PC-9 (cell line): ENCODE measurements at regions not wholly inside any gene's neighbourhood (a gene's known extent, or its start where the extent isn't known, plus 50 kb on each side); places are given as distances from the start of the nearest gene placed in this dataset.

Experiments
- EZH2 ChIP-seq: fragments of 200-600 bp; sonication (generic); IDR thresholded peaks from 2 replicates; pipeline ENCODE4 v1.8.0; 2017; ENCODE audit warnings: antibody characterized with exemption, low read depth
- TF ChIP-seq, protein P1 (sequence below): fragments of 200-600 bp; sonication (generic); conservative IDR thresholded peaks from 2 replicates; pipeline ENCODE4 v1.6.1; 2017; ENCODE audit warnings: mixed run types, antibody characterized with exemption, mild to moderate bottlenecking, moderate library complexity

DNA sequence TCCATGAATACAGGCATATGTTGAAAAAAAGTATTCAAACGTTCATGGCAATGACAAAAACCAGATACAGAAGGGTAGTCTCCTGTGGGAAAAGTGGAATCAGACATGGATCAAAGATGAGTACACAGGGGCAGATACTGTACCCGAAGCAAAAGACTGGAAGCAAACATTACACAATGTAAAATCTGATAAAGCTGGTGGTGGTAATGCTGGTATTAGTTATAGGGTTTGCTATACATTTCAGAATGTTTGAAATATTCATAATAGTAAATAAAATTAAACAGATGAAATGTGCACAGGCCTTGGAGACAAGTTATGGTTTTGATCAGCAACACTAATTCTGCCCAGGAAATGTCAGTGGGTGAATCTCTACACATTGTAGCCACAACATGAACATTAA is 607.6 kb downstream of the SOX6 start:
- TF ChIP-seq, protein P1, sequence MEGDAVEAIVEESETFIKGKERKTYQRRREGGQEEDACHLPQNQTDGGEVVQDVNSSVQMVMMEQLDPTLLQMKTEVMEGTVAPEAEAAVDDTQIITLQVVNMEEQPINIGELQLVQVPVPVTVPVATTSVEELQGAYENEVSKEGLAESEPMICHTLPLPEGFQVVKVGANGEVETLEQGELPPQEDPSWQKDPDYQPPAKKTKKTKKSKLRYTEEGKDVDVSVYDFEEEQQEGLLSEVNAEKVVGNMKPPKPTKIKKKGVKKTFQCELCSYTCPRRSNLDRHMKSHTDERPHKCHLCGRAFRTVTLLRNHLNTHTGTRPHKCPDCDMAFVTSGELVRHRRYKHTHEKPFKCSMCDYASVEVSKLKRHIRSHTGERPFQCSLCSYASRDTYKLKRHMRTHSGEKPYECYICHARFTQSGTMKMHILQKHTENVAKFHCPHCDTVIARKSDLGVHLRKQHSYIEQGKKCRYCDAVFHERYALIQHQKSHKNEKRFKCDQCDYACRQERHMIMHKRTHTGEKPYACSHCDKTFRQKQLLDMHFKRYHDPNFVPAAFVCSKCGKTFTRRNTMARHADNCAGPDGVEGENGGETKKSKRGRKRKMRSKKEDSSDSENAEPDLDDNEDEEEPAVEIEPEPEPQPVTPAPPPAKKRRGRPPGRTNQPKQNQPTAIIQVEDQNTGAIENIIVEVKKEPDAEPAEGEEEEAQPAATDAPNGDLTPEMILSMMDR, result no peak
- no peak for TF ChIP-seq EZH2
